A549 (cell line): ENCODE measurements at regions not wholly inside any gene's neighbourhood (a gene's known extent, or its start where the extent isn't known, plus 50 kb on each side); places are given as distances from the start of the nearest gene placed in this dataset.

Experiments used
- ATAC-seq, 2 experiments: fragments of 200-7000 bp in 1 of 2; fragments of >200 bp in 1 of 2; cut with Nextera tagmentation in 1 of 2; cut with Tn5 transposase in 1 of 2; 3 replicates each; pipeline versions ENCODE4 v1.8.0 to v1.9.1; 2018 to 2020; ENCODE audit warnings: mild to moderate bottlenecking in 1 of 2, moderate library complexity in 1 of 2
- CTCF ChIA-PET: fragments of 300-600 bp; sonication (Branson Sonifier 250); formaldehyde crosslinking; extraction: SDS; loops from one replicate; lab custom pipeline; 2021; ENCODE audit warnings: antibody characterized with exemption, inconsistent platforms; lab: Yijun Ruan, JAX
- POLR2A ChIA-PET: fragments of 350-600 bp; formaldehyde crosslinking; extraction: SDS; loops from one replicate; lab custom pipeline; 2021; ENCODE audit warnings: antibody characterized with exemption, inconsistent platforms; lab: Yijun Ruan, JAX
- DNase-seq, 2 experiments: peaks; one replicate each; pipeline versions ENCODE4 v3.0.0 to v3.0.0-alpha.2; 2011 to 2016; ENCODE audit warnings: low read depth in 1 of 2, low spot score in 1 of 2
- FAIRE-seq: peaks from 2 replicates; lab custom pipeline; 2011; peaks lifted over from hg19 to GRCh38; lab: Jason Lieb, UNC
- H3K27ac ChIP-seq, 2 experiments: fragments of >200 bp; sonication (Bioruptor Twin); formaldehyde crosslinking; 3 replicates each; pipeline ENCODE4 v1.5.1; 2016 to 2017
- H3K4me1 ChIP-seq: fragments of >200 bp; sonication (Bioruptor Twin); formaldehyde crosslinking; 3 replicates; pipeline ENCODE4 v1.6.1; 2016
- H3K4me2 ChIP-seq: fragments of >200 bp; sonication (Bioruptor Twin); formaldehyde crosslinking; 3 replicates; pipeline ENCODE4 v1.6.1; 2016
- H3K4me3 ChIP-seq: fragments of >200 bp; sonication (Bioruptor Twin); formaldehyde crosslinking; 3 replicates; pipeline ENCODE4 v1.5.1; 2016
- H3K9me3 ChIP-seq: fragments of >200 bp; sonication (Bioruptor Twin); formaldehyde crosslinking; 3 replicates; pipeline ENCODE4 v1.6.1; 2016
- ATOH8 ChIP-seq: fragments of 250-450 bp; sonication (Bioruptor Pico); IDR thresholded peaks from 2 replicates; pipeline ENCODE4 v1.5.0; 2020; ENCODE audit warnings: low read depth, mild to moderate bottlenecking, moderate library complexity
- BCL3 ChIP-seq: fragments of >200 bp; sonication (Bioruptor Twin); formaldehyde crosslinking; IDR thresholded peaks from 3 replicates; pipeline ENCODE4 v1.6.1; 2016
- BHLHE40 ChIP-seq: IDR thresholded peaks from 2 replicates; pipeline ENCODE4 v1.6.1; 2012; ENCODE audit warnings: low read depth, low read length, inconsistent platforms
- CBX8 ChIP-seq: fragments of 200-600 bp; sonication (generic); IDR thresholded peaks from 2 replicates; pipeline ENCODE4 v1.6.1; 2016
- CTCF ChIP-seq: fragments of >200 bp; sonication (Bioruptor Twin); formaldehyde crosslinking; IDR thresholded peaks from 3 replicates; pipeline ENCODE4 v1.5.1; 2016
- EHMT2 ChIP-seq: fragments of 200-600 bp; sonication (generic); IDR thresholded peaks from 2 replicates; pipeline ENCODE4 v1.6.1; 2016; ENCODE audit warnings: antibody characterized with exemption, low read depth, mild to moderate bottlenecking, moderate library complexity
- FOXS1 ChIP-seq: fragments of 250-450 bp; sonication (Bioruptor Pico); IDR thresholded peaks from 2 replicates; pipeline ENCODE4 v1.5.0; 2020; ENCODE audit warnings: mild to moderate bottlenecking, moderate library complexity
- GATA3 ChIP-seq: IDR thresholded peaks from 2 replicates; pipeline ENCODE4 v1.6.1; 2012; ENCODE audit warnings: borderline replicate concordance
- HEYL ChIP-seq: fragments of 250-450 bp; sonication (Bioruptor Pico); IDR thresholded peaks from 2 replicates; pipeline ENCODE4 v1.8.0; 2021; ENCODE audit warnings: mild to moderate bottlenecking, moderate library complexity
- JUN ChIP-seq, 2 experiments: fragments of >200 bp; sonication (Bioruptor Twin); formaldehyde crosslinking; IDR thresholded peaks; 2 replicates in 1 of 2; 3 replicates in 1 of 2; pipeline ENCODE4 v1.6.1; 2016 to 2017
- JUNB ChIP-seq: fragments of >200 bp; sonication (Bioruptor Twin); formaldehyde crosslinking; IDR thresholded peaks from 2 replicates; pipeline ENCODE4 v1.6.1; 2016
- MAFK ChIP-seq: fragments of 450-650 bp; IDR thresholded peaks from 2 replicates; pipeline ENCODE4 v1.6.1; 2014; ENCODE audit not compliant: partially characterized antibody
- MAX ChIP-seq: IDR thresholded peaks from 2 replicates; pipeline ENCODE4 v1.6.1; 2012
- MYC ChIP-seq: IDR thresholded peaks from 2 replicates; pipeline ENCODE4 v1.6.1; 2012; ENCODE audit warnings: mild to moderate bottlenecking, inconsistent platforms, low read length, improper control_type of control experiment, borderline replicate concordance
- NFE2L2 ChIP-seq: fragments of 150-350 bp; conservative IDR thresholded peaks from 2 replicates; pipeline ENCODE4 v1.6.1; 2014; ENCODE audit warnings: low read length
- PBX3 ChIP-seq: IDR thresholded peaks from 2 replicates; pipeline ENCODE4 v1.6.1; 2012
- PHF8 ChIP-seq: fragments of 200-600 bp; sonication (generic); IDR thresholded peaks from 2 replicates; pipeline ENCODE4 v1.6.1; 2016; ENCODE audit warnings: low read depth, mild to moderate bottlenecking, antibody characterized with exemption, moderate library complexity, borderline replicate concordance
- RARB ChIP-seq: fragments of 250-450 bp; sonication (Bioruptor Pico); IDR thresholded peaks from 2 replicates; pipeline ENCODE4 v1.8.0; 2021; ENCODE audit warnings: mild to moderate bottlenecking, moderate library complexity
- RCOR1 ChIP-seq: fragments of 150-350 bp; IDR thresholded peaks from 2 replicates; pipeline ENCODE4 v1.6.1; 2014; ENCODE audit warnings: antibody characterized with exemption, low read length, low read depth
- REST ChIP-seq: fragments of 200-600 bp; sonication (generic); IDR thresholded peaks from 2 replicates; pipeline ENCODE4 v1.6.1; 2016; ENCODE audit warnings: antibody characterized with exemption, mild to moderate bottlenecking, moderate library complexity
- RFX5 ChIP-seq: fragments of 450-650 bp; IDR thresholded peaks from 2 replicates; pipeline ENCODE4 v1.7.1; 2014; ENCODE audit warnings: antibody characterized with exemption, mild to moderate bottlenecking, moderate library complexity
- RNF2 ChIP-seq: fragments of 200-600 bp; sonication (generic); IDR thresholded peaks from 2 replicates; pipeline ENCODE4 v1.6.1; 2016; ENCODE audit warnings: low read depth, mild to moderate bottlenecking, antibody characterized with exemption, moderate library complexity, borderline replicate concordance
- TP53 ChIP-seq: fragments of 250-450 bp; sonication (Bioruptor Pico); IDR thresholded peaks from 2 replicates; pipeline ENCODE4 v1.5.0; 2021; ENCODE audit warnings: mild to moderate bottlenecking, moderate library complexity
- USF2 ChIP-seq: fragments of 450-650 bp; IDR thresholded peaks from 2 replicates; pipeline ENCODE4 v1.6.1; 2014; ENCODE audit warnings: antibody characterized with exemption
- ZC3H11A ChIP-seq: fragments of 450-650 bp; IDR thresholded peaks from 2 replicates; pipeline ENCODE4 v1.6.1; 2014; ENCODE audit warnings: antibody characterized with exemption, mild to moderate bottlenecking
- ZNF302 ChIP-seq: fragments of 250-450 bp; sonication (Bioruptor Pico); IDR thresholded peaks from 2 replicates; pipeline ENCODE4 v1.9.0; 2021; ENCODE audit warnings: inconsistent platforms, mild to moderate bottlenecking, moderate library complexity
- WGBS: methylation state at CpG from one replicate; pipeline ENCODE4 v1.1.6; 2017; ENCODE audit errors: missing lambda C conversion rate; 5-methylcytosine and 5-hydroxymethylcytosine counted together

GRCh38 chr10:4196771-4197390 lies 411.9 kb upstream of the KLF6 start:
- WGBS, result 35% methylated on average over 2 of the region's 2 CpGs
- ATAC-seq (no peak), FAIRE-seq (peak; percentile 18), DNase-seq (no peak)
- H3K4me3 ChIP-seq, result no peak overlapping the region
- H3K27ac ChIP-seq, result no peak overlapping the region
- CTCF ChIA-PET, result no interaction called here
- no peaks in the 10 kb centered on the region for H3K9me3 ChIP-seq
- no peaks in the 10 kb centered on the region for H3K4me1 ChIP-seq
- TF ChIP-seq ZC3H11A, result no peak
- no peak for TF ChIP-seq MAX
- no peak for TF ChIP-seq ATOH8 (CRISPR knock-in tag)
- no peak for TF ChIP-seq BHLHE40
- no peak for TF ChIP-seq RFX5
- TF ChIP-seq MAFK, result no peak
- no peak for TF ChIP-seq TP53
- TF ChIP-seq JUN (IDR thresholded peaks at IDR 0.05), result no peak
- POLR2A ChIA-PET, result no interaction called here
- no peak overlapping the region for H3K4me2 ChIP-seq

GRCh38 chr10:4196183-4196582 lies 411.2 kb upstream of the KLF6 start:
- Histone ChIP-seq H3K27ac (no peak overlapping the region), H3K4me1 (no peaks in the 10 kb centered on the region), H3K4me2 (no peak overlapping the region), H3K4me3 (no peak overlapping the region), H3K9me3 (no peaks in the 10 kb centered on the region)
- DNase-seq (no peak), FAIRE-seq (no peak), ATAC-seq (no peak)
- no peak for TF ChIP-seq USF2
- no peak for TF ChIP-seq PBX3
- TF ChIP-seq ATOH8 (CRISPR knock-in tag), result no peak
- TF ChIP-seq RCOR1, result no peak
- no peak for TF ChIP-seq BCL3
- no peak for TF ChIP-seq RARB (CRISPR knock-in tag)
- TF ChIP-seq EHMT2, result no peak
- no peak for TF ChIP-seq ZC3H11A
- TF ChIP-seq CBX8, result no peak
- no peak for TF ChIP-seq CTCF
- no peak for TF ChIP-seq PHF8
- no peak for TF ChIP-seq GATA3
- TF ChIP-seq NFE2L2, result no peak
- no peak for TF ChIP-seq HEYL (CRISPR knock-in tag)
- TF ChIP-seq REST, result no peak
- TF ChIP-seq JUNB, result no peak
- TF ChIP-seq FOXS1 (CRISPR knock-in tag), result no peak
- no peak for TF ChIP-seq MYC
- no peak for TF ChIP-seq ZNF302
- no peak for TF ChIP-seq RNF2
- ChIA-PET POLR2A (no interaction called here), CTCF (no interaction called here)
- 85% methylated on average over 3 of the region's 3 CpGs for WGBS
